ENCODE measurements at regions not wholly inside any gene's neighbourhood (a gene's known extent, or its start where the extent isn't known, plus 50 kb on each side); places are given as distances from the start of the nearest gene placed in this dataset.

- no peak for DNase-seq (ENCODE audit: low read depth, low spot score)
- no peak overlapping the region for H3K27ac ChIP-seq
These were observed 336.0 kb upstream of the EEF2KMT start for GRCh38 chr16:5433587-5433986.

- DNase-seq (ENCODE audit: low read depth, low spot score), result no peak
- H3K27ac ChIP-seq, result no peak overlapping the region
These were observed 334.6 kb upstream of the EEF2KMT start for GRCh38 chr16:5432166-5432565.

GRCh38 chr16:5430598-5430997, 333.0 kb upstream of the EEF2KMT start:
- no peak for DNase-seq (ENCODE audit: low read depth, low spot score)
- H3K27ac ChIP-seq, result no peak overlapping the region

GRCh38 chr16:5428932-5429331, 331.3 kb upstream of the EEF2KMT start:
- H3K27ac ChIP-seq, result no peak overlapping the region
- DNase-seq (ENCODE audit: low read depth, low spot score), result no peak

- no peak overlapping the region for H3K27ac ChIP-seq
These were observed 330.0 kb upstream of the EEF2KMT start for GRCh38 chr16:5427571-5427970.

GRCh38 chr16:5422643-5423496, 325.3 kb upstream of the EEF2KMT start:
- DNase-seq (ENCODE audit: low read depth, low spot score), result no peak
- no peak overlapping the region for H3K27ac ChIP-seq

More at GRCh38 chr16:5427571-5427970, 330.0 kb upstream of the EEF2KMT start:
- DNase-seq (ENCODE audit: low read depth, low spot score), result no peak

- no peak overlapping the region for H3K27ac ChIP-seq
- DNase-seq (ENCODE audit: low read depth, low spot score), result no peak
These were observed 324.5 kb upstream of the EEF2KMT start for GRCh38 chr16:5422047-5422446.

- no peak overlapping the region for H3K27ac ChIP-seq
- DNase-seq (ENCODE audit: low read depth, low spot score), result no peak
These were observed 318.4 kb upstream of the EEF2KMT start for GRCh38 chr16:5416013-5416412.

GRCh38 chr16:5415123-5415522, 317.5 kb upstream of the EEF2KMT start:
- no peak for DNase-seq (ENCODE audit: low read depth, low spot score)
- no peak overlapping the region for H3K27ac ChIP-seq

- no peak overlapping the region for H3K27ac ChIP-seq
- DNase-seq (ENCODE audit: low read depth, low spot score), result no peak
These were observed 315.1 kb upstream of the EEF2KMT start for GRCh38 chr16:5412731-5413130.

GRCh38 chr16:5398203-5398602, 300.6 kb upstream of the EEF2KMT start:
- DNase-seq (ENCODE audit: low read depth, low spot score), result no peak
- H3K27ac ChIP-seq, result no peak overlapping the region

GRCh38 chr16:5396880-5397279, 299.3 kb upstream of the EEF2KMT start:
- no peak overlapping the region for H3K27ac ChIP-seq
- no peak for DNase-seq (ENCODE audit: low read depth, low spot score)

- DNase-seq (ENCODE audit: low read depth, low spot score), result no peak
- no peak overlapping the region for H3K27ac ChIP-seq
These were observed 295.5 kb upstream of the EEF2KMT start for GRCh38 chr16:5393070-5393469.

GRCh38 chr16:5386989-5387388, 289.4 kb upstream of the EEF2KMT start:
- no peak overlapping the region for H3K27ac ChIP-seq
- DNase-seq (ENCODE audit: low read depth, low spot score), result no peak

GRCh38 chr16:5385811-5386210, 288.2 kb upstream of the EEF2KMT start:
- DNase-seq (ENCODE audit: low read depth, low spot score), result no peak
- H3K27ac ChIP-seq, result no peak overlapping the region

- no peak for DNase-seq (ENCODE audit: low read depth, low spot score)
- H3K27ac ChIP-seq, result no peak overlapping the region
These were observed 287.5 kb upstream of the EEF2KMT start for GRCh38 chr16:5385115-5385514.

- no peak for DNase-seq (ENCODE audit: low read depth, low spot score)
- no peak overlapping the region for H3K27ac ChIP-seq
These were observed 286.1 kb upstream of the EEF2KMT start for GRCh38 chr16:5383737-5384136.

- H3K27ac ChIP-seq, result no peak overlapping the region
- no peak for DNase-seq (ENCODE audit: low read depth, low spot score)
These were observed 284.9 kb upstream of the EEF2KMT start for GRCh38 chr16:5382484-5382883.

- DNase-seq (ENCODE audit: low read depth, low spot score), result no peak
- H3K27ac ChIP-seq, result no peak overlapping the region
These were observed 283.9 kb upstream of the EEF2KMT start for GRCh38 chr16:5381481-5381880.

- no peak for DNase-seq (ENCODE audit: low read depth, low spot score)
- no peak overlapping the region for H3K27ac ChIP-seq
These were observed 282.4 kb upstream of the EEF2KMT start for GRCh38 chr16:5379954-5380353.

- H3K27ac ChIP-seq, result no peak overlapping the region
- DNase-seq (ENCODE audit: low read depth, low spot score), result no peak
These were observed 280.9 kb upstream of the EEF2KMT start for GRCh38 chr16:5378531-5378930.

- H3K27ac ChIP-seq, result no peak overlapping the region
- DNase-seq (ENCODE audit: low read depth, low spot score), result no peak
These were observed 279.8 kb upstream of the EEF2KMT start for GRCh38 chr16:5377280-5377898.
